H9 (cell line): ENCODE measurements at regions not wholly inside any gene's neighbourhood (a gene's known extent, or its start where the extent isn't known, plus 50 kb on each side); places are given as distances from the start of the nearest gene placed in this dataset.

Experiments
- DNase-seq: peaks from one replicate; pipeline ENCODE4 v3.0.0-alpha.2; 2017
- H2AFZ ChIP-seq: one replicate; pipeline ENCODE4 v1.6.1; 2013; ENCODE audit warnings: mild to moderate bottlenecking, low read length, control low read depth, moderate library complexity
- H2AK5ac ChIP-seq: 2 replicates; pipeline ENCODE4 v1.6.1; 2013; ENCODE audit warnings: low read length, control low read depth, mixed read lengths; ENCODE audit not compliant: insufficient read length
- H2BK120ac ChIP-seq: one replicate; pipeline ENCODE4 v1.6.1; 2013; ENCODE audit warnings: low read depth, mild to moderate bottlenecking, low read length, control low read depth, inconsistent platforms; ENCODE audit not compliant: poor library complexity, severe bottlenecking
- H2BK12ac ChIP-seq: 2 replicates; pipeline ENCODE4 v1.6.1; 2013; ENCODE audit warnings: low read length, control low read depth, mixed read lengths, low read depth; ENCODE audit not compliant: insufficient read length
- H2BK15ac ChIP-seq: 2 replicates; pipeline ENCODE4 v1.6.1; 2013; ENCODE audit warnings: low read depth, low read length, control low read depth
- H2BK20ac ChIP-seq: one replicate; pipeline ENCODE4 v1.6.1; 2013; ENCODE audit warnings: low read depth, mild to moderate bottlenecking, low read length, control low read depth, inconsistent platforms; ENCODE audit not compliant: poor library complexity, severe bottlenecking
- H2BK5ac ChIP-seq: 2 replicates; pipeline ENCODE4 v1.6.1; 2013; ENCODE audit warnings: low read length, control low read depth, mixed read lengths; ENCODE audit not compliant: insufficient read length
- H3K14ac ChIP-seq: 2 replicates; pipeline ENCODE4 v1.6.1; 2013; ENCODE audit warnings: low read length, control low read depth; ENCODE audit not compliant: insufficient read depth
- H3K18ac ChIP-seq: 2 replicates; pipeline ENCODE4 v1.6.1; 2013; ENCODE audit warnings: low read depth, mild to moderate bottlenecking, mixed read lengths, low read length, control low read depth; ENCODE audit not compliant: insufficient read length
- H3K23ac ChIP-seq: 2 replicates; pipeline ENCODE4 v1.6.1; 2013; ENCODE audit warnings: low read length, control low read depth, mixed read lengths, low read depth; ENCODE audit not compliant: insufficient read length
- H3K23me2 ChIP-seq: 2 replicates; pipeline ENCODE4 v1.6.1; 2013; ENCODE audit warnings: low read depth, mild to moderate bottlenecking, mixed read lengths, low read length, control low read depth; ENCODE audit not compliant: insufficient read length, poor library complexity, severe bottlenecking
- H3K27ac ChIP-seq: 2 replicates; pipeline ENCODE4 v1.5.1; 2013; ENCODE audit warnings: low read length, control low read depth, mixed read lengths, low read depth; ENCODE audit not compliant: insufficient read length
- H3K27me3 ChIP-seq: 2 replicates; pipeline ENCODE4 v1.6.1; 2013; ENCODE audit warnings: low read length, control low read depth, inconsistent platforms; ENCODE audit not compliant: insufficient read depth
- H3K4ac ChIP-seq: 2 replicates; pipeline ENCODE4 v1.6.1; 2013; ENCODE audit warnings: low read depth, mild to moderate bottlenecking, control low read depth, inconsistent platforms, low read length, moderate library complexity
- H3K4me1 ChIP-seq: 2 replicates; pipeline ENCODE4 v1.6.1; 2013; ENCODE audit warnings: low read length, control low read depth, inconsistent platforms; ENCODE audit not compliant: insufficient read depth
- H3K4me2 ChIP-seq: 2 replicates; pipeline ENCODE4 v1.6.1; 2013; ENCODE audit warnings: low read length, control low read depth, mixed read lengths; ENCODE audit not compliant: insufficient read length, insufficient read depth
- H3K56ac ChIP-seq: 2 replicates; pipeline ENCODE4 v1.6.1; 2013; ENCODE audit warnings: low read depth, mild to moderate bottlenecking, mixed read lengths, low read length, control low read depth; ENCODE audit not compliant: insufficient read length
- H3K79me1 ChIP-seq: 2 replicates; pipeline ENCODE4 v1.6.1; 2013; ENCODE audit warnings: low read depth, mild to moderate bottlenecking, moderate library complexity, low read length, control low read depth, inconsistent platforms; ENCODE audit not compliant: insufficient read depth, poor library complexity, severe bottlenecking
- H3K79me2 ChIP-seq: 2 replicates; pipeline ENCODE4 v1.6.1; 2013; ENCODE audit warnings: low read length, control low read depth, inconsistent platforms; ENCODE audit not compliant: insufficient read depth
- H3K9ac ChIP-seq: 2 replicates; pipeline ENCODE4 v1.6.1; 2013; ENCODE audit warnings: low read length, control low read depth, mixed read lengths; ENCODE audit not compliant: insufficient read length; ENCODE audit errors: extremely low read depth
- H3K9me3 ChIP-seq: one replicate; pipeline ENCODE4 v1.6.1; 2013; ENCODE audit warnings: low read depth, low read length, inconsistent platforms; ENCODE audit not compliant: control insufficient read depth
- H3T11ph ChIP-seq: one replicate; pipeline ENCODE4 v1.6.1; 2013; ENCODE audit warnings: mild to moderate bottlenecking, low read length, control low read depth, inconsistent platforms
- H4K20me1 ChIP-seq: one replicate; pipeline ENCODE4 v1.6.1; 2013; ENCODE audit not compliant: control insufficient read depth, insufficient read length, insufficient read depth
- H4K5ac ChIP-seq: 2 replicates; pipeline ENCODE4 v1.6.1; 2013; ENCODE audit warnings: low read depth, mild to moderate bottlenecking, mixed read lengths, low read length, control low read depth; ENCODE audit not compliant: insufficient read length
- H4K8ac ChIP-seq: replicated peaks from 2 replicates; pipeline ENCODE4 v1.6.1; 2013; ENCODE audit warnings: low read length, control low read depth, mixed read lengths, low read depth; ENCODE audit not compliant: insufficient read length
- H4K91ac ChIP-seq: 2 replicates; pipeline ENCODE4 v1.6.1; 2013; ENCODE audit warnings: low read depth, mild to moderate bottlenecking, moderate library complexity, mixed read lengths, low read length, control low read depth; ENCODE audit not compliant: insufficient read length
- H3K27ac Mint-ChIP-seq, 3 experiments: 2 replicates in 2 of 3; 3 replicates in 1 of 3; pipeline ENCODE4 v1.8.0; 2020 to 2021; ENCODE audit warnings: mixed read lengths in 3 of 3, mild to moderate bottlenecking in 1 of 3, moderate library complexity in 1 of 3
- H3K27me3 Mint-ChIP-seq: 2 replicates; pipeline ENCODE4 v1.8.0; 2021; ENCODE audit warnings: low read depth, mild to moderate bottlenecking, moderate library complexity, mixed read lengths
- H3K36me3 Mint-ChIP-seq, 3 experiments: 2 replicates in 2 of 3; 3 replicates in 1 of 3; pipeline ENCODE4 v1.8.0; 2020 to 2021; ENCODE audit warnings: low read depth in 3 of 3, mixed read lengths in 3 of 3; ENCODE audit not compliant: insufficient read depth in 1 of 3
- H3K4me1 Mint-ChIP-seq, 2 experiments: 2 replicates each; pipeline ENCODE4 v1.8.0; 2020; ENCODE audit warnings: mixed read lengths in 2 of 2
- H3K4me3 Mint-ChIP-seq, 2 experiments: 2 replicates in 1 of 2; 3 replicates in 1 of 2; pipeline ENCODE4 v1.8.0; 2020 to 2021; ENCODE audit warnings: mild to moderate bottlenecking in 2 of 2, mixed read lengths in 2 of 2, moderate library complexity in 1 of 2
- H3K9me3 Mint-ChIP-seq, 2 experiments: 2 replicates in 1 of 2; 3 replicates in 1 of 2; pipeline ENCODE4 v1.8.0; 2020; ENCODE audit warnings: mild to moderate bottlenecking in 2 of 2, mixed read lengths in 2 of 2, moderate library complexity in 1 of 2
- WGBS: extraction: QIAGEN DNeasy Blood & Tissue Kit; methylation state at CpG from one replicate; pipeline ENCODE4 v1.1.7; 2013; ENCODE audit warnings: missing lambda C conversion rate, low lambda C conversion rate, mixed read lengths; ENCODE audit not compliant: insufficient read length; ENCODE audit errors: extremely low coverage; 5-methylcytosine and 5-hydroxymethylcytosine counted together
- TF ChIP-seq, protein P1 (sequence below): fragments of 200-600 bp; sonication (generic); conservative IDR thresholded peaks from 3 replicates; pipeline ENCODE4 v1.8.0; 2021; ENCODE audit warnings: antibody characterized with exemption, mild to moderate bottlenecking

GRCh38 chr6:19444481-19444880, 392.7 kb upstream of the ID4 start:
- Mint-ChIP-seq H3K4me3 (no peak overlapping the region), H3K36me3 (no peaks in the 10 kb centered on the region; a peak in 1 of 7 replicates), H3K27me3 (peaks cover 2% of the 10 kb centered on the region; the same call in 1 of the 2 replicates), H3K27ac (no peak overlapping the region), H3K9me3 (no peaks in the 10 kb centered on the region), H3K4me1 (peaks cover 0 to 2% of the 10 kb centered on the region in 2 experiments; a peak in 1 of 4 replicates)
- H3K4ac ChIP-seq = no peak overlapping the region
- H3K79me1 ChIP-seq = no peaks in the 10 kb centered on the region
- no peak overlapping the region for H2BK20ac ChIP-seq
- H2BK120ac ChIP-seq = no peak overlapping the region
- H3T11ph ChIP-seq = no peak overlapping the region
- no peak overlapping the region for H2BK15ac ChIP-seq
- no peak overlapping the region for H3K27ac ChIP-seq
- DNase-seq = no peak
- TF ChIP-seq, protein P1, sequence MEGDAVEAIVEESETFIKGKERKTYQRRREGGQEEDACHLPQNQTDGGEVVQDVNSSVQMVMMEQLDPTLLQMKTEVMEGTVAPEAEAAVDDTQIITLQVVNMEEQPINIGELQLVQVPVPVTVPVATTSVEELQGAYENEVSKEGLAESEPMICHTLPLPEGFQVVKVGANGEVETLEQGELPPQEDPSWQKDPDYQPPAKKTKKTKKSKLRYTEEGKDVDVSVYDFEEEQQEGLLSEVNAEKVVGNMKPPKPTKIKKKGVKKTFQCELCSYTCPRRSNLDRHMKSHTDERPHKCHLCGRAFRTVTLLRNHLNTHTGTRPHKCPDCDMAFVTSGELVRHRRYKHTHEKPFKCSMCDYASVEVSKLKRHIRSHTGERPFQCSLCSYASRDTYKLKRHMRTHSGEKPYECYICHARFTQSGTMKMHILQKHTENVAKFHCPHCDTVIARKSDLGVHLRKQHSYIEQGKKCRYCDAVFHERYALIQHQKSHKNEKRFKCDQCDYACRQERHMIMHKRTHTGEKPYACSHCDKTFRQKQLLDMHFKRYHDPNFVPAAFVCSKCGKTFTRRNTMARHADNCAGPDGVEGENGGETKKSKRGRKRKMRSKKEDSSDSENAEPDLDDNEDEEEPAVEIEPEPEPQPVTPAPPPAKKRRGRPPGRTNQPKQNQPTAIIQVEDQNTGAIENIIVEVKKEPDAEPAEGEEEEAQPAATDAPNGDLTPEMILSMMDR = no peak
- H3K23ac ChIP-seq = no peak overlapping the region
- H4K20me1 ChIP-seq = no peaks in the 10 kb centered on the region
- H4K91ac ChIP-seq = no peak overlapping the region
- H3K4me1 ChIP-seq = no peaks in the 10 kb centered on the region
- WGBS = no CpG with 5 or more reads among the region's 1 CpG
- no peaks in the 10 kb centered on the region for H3K9me3 ChIP-seq
- no peak overlapping the region for H4K5ac ChIP-seq
- H3K23me2 ChIP-seq = no peaks in the 10 kb centered on the region
- no peak overlapping the region for H3K56ac ChIP-seq
- H4K8ac ChIP-seq = no peak overlapping the region
- H3K4me2 ChIP-seq = no peak overlapping the region
- no peaks in the 10 kb centered on the region for H3K27me3 ChIP-seq
- no peak overlapping the region for H3K14ac ChIP-seq
- no peak overlapping the region for H2BK5ac ChIP-seq
- H3K18ac ChIP-seq = no peak overlapping the region
- H2AK5ac ChIP-seq = no peak overlapping the region
- H2BK12ac ChIP-seq = no peak overlapping the region
- no peak overlapping the region for H2AFZ ChIP-seq
- no peaks in the 10 kb centered on the region for H3K79me2 ChIP-seq
- H3K9ac ChIP-seq = no peak overlapping the region
